HepG2 (cell line): ENCODE measurements at regions not wholly inside any gene's neighbourhood (a gene's known extent, or its start where the extent isn't known, plus 50 kb on each side); places are given as distances from the start of the nearest gene placed in this dataset.

Source experiments
- ATAC-seq: fragments of 200-7000 bp; cut with Tn5 transposase; 3 replicates; pipeline ENCODE4 v1.9.1; 2020; ENCODE audit warnings: mild to moderate bottlenecking, moderate library complexity
- BruUV-seq: library from RNA; stranded (reverse); fragments of 400-500 nt; replicated peaks from 2 replicates; lab custom pipeline; 2021; lab: Mats Ljungman, UMichigan
- CTCF ChIA-PET: fragments of 300-600 bp; formaldehyde crosslinking; extraction: SDS; loops from one replicate; lab custom pipeline; 2021; ENCODE audit warnings: low total read pairs, inconsistent platforms, low intra/inter-chr PET ratio; lab: Yijun Ruan, JAX
- POLR2A ChIA-PET: fragments of 350-600 bp; sonication (Branson Sonifier 250); formaldehyde crosslinking; loops from one replicate; lab custom pipeline; 2020; ENCODE audit warnings: antibody characterized with exemption, inconsistent platforms; lab: Yijun Ruan, JAX
- DNase-seq: peaks from one replicate; pipeline ENCODE4 v3.0.0-alpha.2; 2015; ENCODE audit warnings: low spot score
- FAIRE-seq: peaks from 3 replicates; lab custom pipeline; 2011; peaks lifted over from hg19 to GRCh38; lab: Jason Lieb, UNC
- H2AFZ ChIP-seq: one replicate; pipeline ENCODE4 v1.6.1; 2011; ENCODE audit warnings: low read length, inconsistent platforms
- H3K27ac ChIP-seq: fragments of 300-600 bp; 3 replicates; pipeline ENCODE4 v1.8.0; 2011; ENCODE audit warnings: mixed run types, mild to moderate bottlenecking, mixed read lengths, low read length, inconsistent platforms; ENCODE audit not compliant: insufficient read depth; ENCODE audit errors: extremely low read length
- H3K27me3 ChIP-seq, 2 experiments: fragments of 200-600 bp in 1 of 2; 2 replicates in 1 of 2; 3 replicates in 1 of 2; pipeline versions ENCODE4 v1.6.0 to v1.8.0; 2011; ENCODE audit warnings: low read length in 2 of 2, mild to moderate bottlenecking in 2 of 2, moderate library complexity in 2 of 2, inconsistent platforms in 1 of 2; ENCODE audit not compliant: insufficient read depth in 2 of 2, control insufficient read depth in 1 of 2
- H3K36me3 ChIP-seq, 2 experiments: fragments of 200-600 bp in 1 of 2; replicated peaks in 1 of 2; 2 replicates in 1 of 2; 3 replicates in 1 of 2; pipeline versions ENCODE4 v1.5.1 to v1.8.0; 2011; ENCODE audit warnings: low read length in 2 of 2, inconsistent platforms in 1 of 2; ENCODE audit not compliant: insufficient read depth in 2 of 2, control insufficient read depth in 1 of 2
- H3K4me1 ChIP-seq: 2 replicates; pipeline ENCODE4 v1.5.1; 2012; ENCODE audit warnings: low read length, inconsistent platforms; ENCODE audit not compliant: insufficient read depth
- H3K4me2 ChIP-seq: 2 replicates; pipeline ENCODE4 v1.6.0; 2011; ENCODE audit warnings: low read depth, low read length, inconsistent platforms
- H3K4me3 ChIP-seq, 3 experiments: fragments of 200-600 bp in 1 of 3; sonication (generic), shearing (Covaris generic) in 1 of 3; replicated peaks in 1 of 3; 2 replicates each; pipeline ENCODE4 v1.5.1; 2011 to 2016; ENCODE audit warnings: low read length in 3 of 3, inconsistent platforms in 2 of 3, low read depth in 2 of 3, mild to moderate bottlenecking in 2 of 3, control low read depth in 1 of 3, mixed read lengths in 1 of 3; ENCODE audit not compliant: insufficient read depth in 1 of 3
- H3K79me2 ChIP-seq: one replicate; pipeline ENCODE4 v1.6.1; 2011; ENCODE audit warnings: low read length, inconsistent platforms; ENCODE audit not compliant: insufficient read depth
- H3K9ac ChIP-seq: 2 replicates; pipeline ENCODE4 v1.6.0; 2011; ENCODE audit warnings: mild to moderate bottlenecking, low read depth, low read length, inconsistent platforms; ENCODE audit not compliant: insufficient read depth
- H3K9me3 ChIP-seq: 2 replicates; pipeline ENCODE4 v1.5.1; 2012; ENCODE audit warnings: mild to moderate bottlenecking, low read length
- H4K20me1 ChIP-seq: 2 replicates; pipeline ENCODE4 v1.6.0; 2011; ENCODE audit warnings: inconsistent platforms, mild to moderate bottlenecking, low read length, moderate library complexity; ENCODE audit not compliant: insufficient read depth
- BRD4 ChIP-seq: sonication (generic); formaldehyde crosslinking; IDR thresholded peaks from 2 replicates; pipeline ENCODE4 v1.4.0; 2020; ENCODE audit warnings: missing genetic modification reagents
- CENPBD1 ChIP-seq: sonication (generic); formaldehyde crosslinking; IDR thresholded peaks from 2 replicates; pipeline ENCODE4 v1.8.0; 2022; ENCODE audit warnings: missing genetic modification reagents, low read depth, mild to moderate bottlenecking, borderline replicate concordance
- GATA4 ChIP-seq: sonication (generic); IDR thresholded peaks from 2 replicates; pipeline ENCODE4 v1.6.1; 2016; ENCODE audit warnings: antibody characterized with exemption, low read depth, borderline replicate concordance
- PAWR ChIP-seq: sonication (generic); formaldehyde crosslinking; IDR thresholded peaks from 2 replicates; pipeline ENCODE4 v1.4.0; 2020; ENCODE audit warnings: missing genetic modification reagents, mild to moderate bottlenecking, borderline replicate concordance
- PHF20 ChIP-seq: sonication (generic); formaldehyde crosslinking; IDR thresholded peaks from 2 replicates; pipeline ENCODE4 v1.5.0; 2020; ENCODE audit warnings: mild to moderate bottlenecking, missing genetic modification reagents
- SAP130 ChIP-seq: IDR thresholded peaks from 2 replicates; pipeline ENCODE4 v1.6.1; 2016; ENCODE audit warnings: low read depth
- SOX5 ChIP-seq: IDR thresholded peaks from 2 replicates; pipeline ENCODE4 v1.6.1; 2016; ENCODE audit warnings: borderline replicate concordance
- TARDBP ChIP-seq: sonication (generic); formaldehyde crosslinking; IDR thresholded peaks from 2 replicates; pipeline ENCODE4 v1.8.0; 2022; ENCODE audit warnings: mild to moderate bottlenecking, missing genetic modification reagents
- THAP9 ChIP-seq: sonication (generic); formaldehyde crosslinking; IDR thresholded peaks from 2 replicates; pipeline ENCODE4; 2020; ENCODE audit warnings: missing genetic modification reagents, mild to moderate bottlenecking, borderline replicate concordance
- YY1 ChIP-seq: IDR thresholded peaks from 2 replicates; pipeline ENCODE4 v1.6.1; 2011; ENCODE audit warnings: low read length, low read depth, moderate library complexity, mild to moderate bottlenecking; ENCODE audit not compliant: insufficient read depth, insufficient replicate concordance
- ZFP91 ChIP-seq: sonication (generic); formaldehyde crosslinking; IDR thresholded peaks from 2 replicates; pipeline ENCODE4 v1.9.0; 2022; ENCODE audit warnings: missing genetic modification reagents, mild to moderate bottlenecking, borderline replicate concordance
- ZNF251 ChIP-seq: sonication (generic); formaldehyde crosslinking; IDR thresholded peaks from 2 replicates; pipeline ENCODE4 v1.9.0; 2021; ENCODE audit warnings: mild to moderate bottlenecking, missing genetic modification reagents
- ZNF33B ChIP-seq: sonication (generic); formaldehyde crosslinking; IDR thresholded peaks from 2 replicates; pipeline ENCODE4 v1.5.1; 2020; ENCODE audit warnings: mild to moderate bottlenecking, missing genetic modification reagents
- ZNF639 ChIP-seq: conservative IDR thresholded peaks from 2 replicates; pipeline ENCODE4 v1.6.1; 2018; ENCODE audit warnings: missing genetic modification reagents
- ZNF724P ChIP-seq: sonication (generic); formaldehyde crosslinking; IDR thresholded peaks from 2 replicates; pipeline ENCODE4 v1.8.0; 2022; ENCODE audit warnings: missing genetic modification reagents, borderline replicate concordance
- ZNF749 ChIP-seq: sonication (generic); formaldehyde crosslinking; IDR thresholded peaks from 2 replicates; pipeline ENCODE4 v1.8.0; 2022; ENCODE audit warnings: mild to moderate bottlenecking, missing genetic modification reagents, moderate library complexity, borderline replicate concordance
- WGBS: methylation state at CpG from one replicate; pipeline ENCODE4 v1.1.6; 2017; ENCODE audit warnings: low lambda C conversion rate; 5-methylcytosine and 5-hydroxymethylcytosine counted together
- in situ Hi-C: cut with HindIII; loops from 2 replicates; pipeline ENCODE4 v1.10.0; 2017; ENCODE audit warnings: low pct_unique_long_range_greater_than_20kb; ENCODE audit not compliant: extremely low pct_ligation_motif_present
- intact Hi-C: fragments of 100-400 bp; cut with micrococcal nuclease; formaldehyde crosslinking; loops from one replicate; pipeline ENCODE4 v1.10.0; 2022; ENCODE audit not compliant: unreplicated experiment

- TF ChIP-seq ZNF749 (CRISPR knock-in tag): no peak
- no peak for TF ChIP-seq THAP9 (CRISPR knock-in tag)
Observed at GRCh38 chr5:155625315-155625714, 611.8 kb downstream of the KIF4B start (continued).

GRCh38 chr5:155625897-155626543, 612.5 kb downstream of the KIF4B start:
- in situ Hi-C loops: no loop called here
- ATAC-seq (no peak), FAIRE-seq (no peak)
- TF ChIP-seq ZNF33B (CRISPR knock-in tag) (no peak), ZNF251 (CRISPR knock-in tag) (no peak), SOX5 (CRISPR knock-in tag) (no peak), BRD4 (CRISPR knock-in tag) (no peak), SAP130 (CRISPR knock-in tag) (no peak), YY1 (no peak), PAWR (CRISPR knock-in tag) (no peak), CENPBD1 (no peak), ZFP91 (CRISPR knock-in tag) (no peak), PHF20 (CRISPR knock-in tag) (no peak), GATA4 (no peak), ZNF724P (CRISPR knock-in tag) (no peak), ZNF639 (CRISPR knock-in tag) (no peak), TARDBP (CRISPR knock-in tag) (no peak)

More at GRCh38 chr5:155625897-155626543, 612.5 kb downstream of the KIF4B start:
- Histone ChIP-seq H3K27ac (no peak overlapping the region), H3K9me3 (no peaks in the 10 kb centered on the region), H2AFZ (no peak overlapping the region), H3K4me3 (no peak overlapping the region), H3K36me3 (no peaks in the 10 kb centered on the region), H3K27me3 (no peaks in the 10 kb centered on the region; a peak in 1 of 5 replicates), H4K20me1 (no peaks in the 10 kb centered on the region), H3K4me1 (peaks cover 6% of the 10 kb centered on the region), H3K4me2 (no peak overlapping the region), H3K9ac (no peak overlapping the region), H3K79me2 (no peaks in the 10 kb centered on the region)
- POLR2A ChIA-PET: no interaction called here
- intact Hi-C loops: no loop called here
- CTCF ChIA-PET: no interaction called here
- DNase-seq: no peak
- BruUV-seq: no TSS peak
- 0% methylated on average over 3 of the region's 3 CpGs for WGBS
